SK-N-SH (cell line): ENCODE measurements at regions not wholly inside any gene's neighbourhood (a gene's known extent, or its start where the extent isn't known, plus 50 kb on each side); places are given as distances from the start of the nearest gene placed in this dataset.

Source experiments
- CTCF ChIA-PET: fragments of 300-600, 350-600 bp; formaldehyde crosslinking; extraction: SDS; loops from one replicate; lab custom pipeline; 2021; lab: Yijun Ruan, JAX
- POLR2A ChIA-PET: fragments of 350-600 bp; sonication (Branson Sonifier 250); formaldehyde crosslinking; extraction: SDS; loops from one replicate; lab custom pipeline; 2020; ENCODE audit warnings: antibody characterized with exemption, inconsistent platforms; lab: Yijun Ruan, JAX
- DNase-seq: peaks from one replicate; pipeline ENCODE4 v3.0.0; 2012
- H2AFZ ChIP-seq: fragments of 200-600 bp; sonication (generic); 2 replicates; pipeline ENCODE4 v1.8.1; 2016; ENCODE audit warnings: antibody characterized with exemption, mild to moderate bottlenecking, low read depth
- H3F3A ChIP-seq: fragments of 200-600 bp; sonication (generic); replicated peaks from 2 replicates; pipeline ENCODE3; 2016; ENCODE audit warnings: antibody characterized with exemption, mild to moderate bottlenecking; ENCODE audit not compliant: insufficient read depth
- H3K27ac ChIP-seq, 2 experiments: fragments of 200-500 bp in 1 of 2; fragments of 200-600 bp in 1 of 2; sonication (Bioruptor generic) in 1 of 2; sonication (generic), shearing (Covaris generic) in 1 of 2; 2 replicates each; pipeline versions ENCODE4 v1.5.1 to v1.6.1; 2014 to 2016; ENCODE audit warnings: low read depth in 2 of 2, inconsistent platforms in 1 of 2, low read length in 1 of 2, mild to moderate bottlenecking in 1 of 2, mixed read lengths in 1 of 2
- H3K27me3 ChIP-seq: fragments of 200-600 bp; sonication (generic), shearing (Covaris generic); 2 replicates; pipeline ENCODE4 v1.6.1; 2016; ENCODE audit warnings: mixed run types; ENCODE audit not compliant: insufficient read depth
- H3K36me3 ChIP-seq, 2 experiments: fragments of 200-500 bp in 1 of 2; fragments of 200-600 bp in 1 of 2; sonication (Bioruptor generic) in 1 of 2; sonication (generic) in 1 of 2; replicated peaks in 1 of 2; 2 replicates each; pipeline versions ENCODE3 to v1.5.1; 2014 to 2016; ENCODE audit warnings: low read length in 1 of 2, mild to moderate bottlenecking in 1 of 2; ENCODE audit not compliant: insufficient read depth in 2 of 2, control insufficient read depth in 1 of 2
- H3K4me1 ChIP-seq, 2 experiments: fragments of 200-500 bp in 1 of 2; fragments of 200-600 bp in 1 of 2; sonication (Bioruptor generic) in 1 of 2; sonication (generic), shearing (Covaris generic) in 1 of 2; 2 replicates each; pipeline versions ENCODE4 v1.5.1 to v1.6.1; 2014 to 2016; ENCODE audit warnings: low read depth in 1 of 2, low read length in 1 of 2, mixed run types in 1 of 2; ENCODE audit not compliant: insufficient read depth in 2 of 2, control insufficient read depth in 1 of 2
- H3K4me2 ChIP-seq: fragments of 200-600 bp; sonication (generic), shearing (Covaris generic); 2 replicates; pipeline ENCODE4 v1.6.1; 2017; ENCODE audit warnings: mixed run types
- H3K4me3 ChIP-seq, 2 experiments: fragments of 200-500 bp in 1 of 2; fragments of 200-600 bp in 1 of 2; sonication (Bioruptor generic) in 1 of 2; sonication (generic), shearing (Covaris generic) in 1 of 2; 2 replicates each; pipeline versions ENCODE4 v1.5.1 to v1.8.1; 2014 to 2016; ENCODE audit warnings: low read depth in 2 of 2, inconsistent platforms in 1 of 2, low read length in 1 of 2, mild to moderate bottlenecking in 1 of 2, mixed read lengths in 1 of 2, moderate library complexity in 1 of 2
- H3K79me2 ChIP-seq: fragments of 200-600 bp; sonication (generic); 2 replicates; pipeline ENCODE4 v1.8.1; 2017; ENCODE audit warnings: mild to moderate bottlenecking; ENCODE audit not compliant: insufficient read depth
- H3K9ac ChIP-seq: fragments of 200-600 bp; sonication (generic); 2 replicates; pipeline ENCODE4 v1.6.1; 2017; ENCODE audit warnings: mixed run types
- H3K9me2 ChIP-seq: fragments of 200-600 bp; sonication (generic); 2 replicates; pipeline ENCODE4 v1.6.1; 2017; ENCODE audit warnings: mixed run types
- H3K9me3 ChIP-seq: fragments of 200-600 bp; sonication (generic); 2 replicates; pipeline ENCODE4 v1.6.1; 2017; ENCODE audit warnings: mixed run types, mild to moderate bottlenecking, moderate library complexity
- H4K20me1 ChIP-seq: fragments of 200-600 bp; sonication (generic); 2 replicates; pipeline ENCODE4 v1.6.1; 2017; ENCODE audit warnings: mild to moderate bottlenecking, mixed run types; ENCODE audit not compliant: insufficient read depth
- CHD2 ChIP-seq: fragments of 150-350 bp; IDR thresholded peaks from 2 replicates; pipeline ENCODE4 v1.6.1; 2018; ENCODE audit warnings: low read length; ENCODE audit not compliant: partially characterized antibody
- EP300 ChIP-seq, 2 experiments: IDR thresholded peaks; 2 replicates each; pipeline versions ENCODE4 v1.4.0 to v1.6.1; 2012; ENCODE audit warnings: borderline replicate concordance in 1 of 2, low read depth in 1 of 2, low read length in 1 of 2
- EZH2phosphoT487 ChIP-seq: fragments of 200-600 bp; sonication (generic); IDR thresholded peaks from 2 replicates; pipeline ENCODE4 v1.6.1; 2017; ENCODE audit warnings: low read depth, mixed run types, mild to moderate bottlenecking, antibody characterized with exemption, moderate library complexity, borderline replicate concordance
- FOSL2 ChIP-seq: IDR thresholded peaks from 2 replicates; pipeline ENCODE4 v1.4.0; 2012; ENCODE audit warnings: low read depth, mild to moderate bottlenecking, moderate library complexity, borderline replicate concordance
- GATA2 ChIP-seq: sonication (generic); formaldehyde crosslinking; IDR thresholded peaks from 2 replicates; pipeline ENCODE4 v1.5.0; 2020; ENCODE audit warnings: mild to moderate bottlenecking, missing genetic modification reagents
- MEF2A ChIP-seq: IDR thresholded peaks from 2 replicates; pipeline ENCODE4 v1.4.0; 2012; ENCODE audit warnings: low read depth, borderline replicate concordance
- NFIC ChIP-seq: IDR thresholded peaks from 2 replicates; pipeline ENCODE4 v1.4.0; 2012; ENCODE audit warnings: borderline replicate concordance
- NRF1 ChIP-seq: IDR thresholded peaks from 2 replicates; pipeline ENCODE4 v1.6.1; 2012; ENCODE audit warnings: low read depth, mild to moderate bottlenecking, low read length
- POLR2AphosphoS5 ChIP-seq: IDR thresholded peaks from 2 replicates; pipeline ENCODE4 v1.6.1; 2012; ENCODE audit warnings: low read depth, low read length
- REST ChIP-seq: IDR thresholded peaks from 2 replicates; pipeline ENCODE4 v1.6.1; 2012; ENCODE audit warnings: mild to moderate bottlenecking, low read depth, low read length, moderate library complexity
- RFX5 ChIP-seq: IDR thresholded peaks from 2 replicates; pipeline ENCODE4 v1.6.1; 2012; ENCODE audit warnings: mild to moderate bottlenecking, improper control_type of control experiment, low read length
- RXRA ChIP-seq: IDR thresholded peaks from 2 replicates; pipeline ENCODE4 v1.4.0; 2012; ENCODE audit warnings: low read depth, mild to moderate bottlenecking, borderline replicate concordance
- SIN3A ChIP-seq: IDR thresholded peaks from 2 replicates; pipeline ENCODE4 v1.6.1; 2012; ENCODE audit warnings: low read depth, mild to moderate bottlenecking, low read length, moderate library complexity, borderline replicate concordance
- SMC3 ChIP-seq: IDR thresholded peaks from 2 replicates; pipeline ENCODE4 v1.6.1; 2012; ENCODE audit warnings: low read depth, low read length, improper control_type of control experiment
- TCF12 ChIP-seq: IDR thresholded peaks from 2 replicates; pipeline ENCODE4 v1.4.0; 2012
- USF2 ChIP-seq: fragments of 150-350 bp; IDR thresholded peaks from 2 replicates; pipeline ENCODE4 v1.6.1; 2017; ENCODE audit warnings: antibody characterized with exemption, low read length, low read depth, borderline replicate concordance
- WGBS: methylation state at CpG from one replicate; pipeline ENCODE4 v1.1.6; 2017; ENCODE audit warnings: low lambda C conversion rate; 5-methylcytosine and 5-hydroxymethylcytosine counted together
- TF ChIP-seq, protein P1 (sequence below): fragments of 200-600 bp; sonication (generic); IDR thresholded peaks from 2 replicates; pipeline ENCODE4 v1.6.1; 2017; ENCODE audit warnings: antibody characterized with exemption, mild to moderate bottlenecking, moderate library complexity
- TF ChIP-seq, protein P2 (sequence below): IDR thresholded peaks from 2 replicates; pipeline ENCODE4 v1.4.0; 2012; ENCODE audit warnings: low read depth, borderline replicate concordance

DNA sequence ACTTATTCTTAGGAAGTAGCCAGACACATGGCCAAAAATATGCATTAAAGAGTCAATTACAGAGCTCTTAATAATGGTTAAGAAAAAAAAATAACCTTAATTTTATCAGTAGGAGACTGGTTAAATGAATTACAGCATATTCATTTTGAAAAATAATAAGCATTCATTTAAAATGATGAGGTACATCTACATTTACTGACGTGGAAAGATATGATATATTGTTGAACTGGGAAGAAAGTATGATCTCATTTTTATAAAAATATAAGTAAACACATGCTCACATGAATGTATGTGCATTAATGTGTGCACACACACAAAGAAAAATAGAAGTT, 250.3 kb downstream of the ENC1 start:
- no peaks in the 10 kb centered on the region for H3K79me2 ChIP-seq
- POLR2A ChIA-PET = no interaction called here
- H3F3A ChIP-seq = peaks cover 10% of the 10 kb centered on the region
- WGBS = 63% methylated on average over 1 of the region's 1 CpG
- H3K9me3 ChIP-seq = no peaks in the 10 kb centered on the region
- H3K9ac ChIP-seq = no peak overlapping the region
- no peak overlapping the region for H3K4me3 ChIP-seq
- H3K9me2 ChIP-seq = no peaks in the 10 kb centered on the region
- DNase-seq = no peak
- no peaks in the 10 kb centered on the region for H3K27me3 ChIP-seq
- no peak for TF ChIP-seq POLR2AphosphoS5
- no peak for TF ChIP-seq REST
- TF ChIP-seq SMC3 = no peak
- TF ChIP-seq NFIC = no peak
- TF ChIP-seq, protein P1, sequence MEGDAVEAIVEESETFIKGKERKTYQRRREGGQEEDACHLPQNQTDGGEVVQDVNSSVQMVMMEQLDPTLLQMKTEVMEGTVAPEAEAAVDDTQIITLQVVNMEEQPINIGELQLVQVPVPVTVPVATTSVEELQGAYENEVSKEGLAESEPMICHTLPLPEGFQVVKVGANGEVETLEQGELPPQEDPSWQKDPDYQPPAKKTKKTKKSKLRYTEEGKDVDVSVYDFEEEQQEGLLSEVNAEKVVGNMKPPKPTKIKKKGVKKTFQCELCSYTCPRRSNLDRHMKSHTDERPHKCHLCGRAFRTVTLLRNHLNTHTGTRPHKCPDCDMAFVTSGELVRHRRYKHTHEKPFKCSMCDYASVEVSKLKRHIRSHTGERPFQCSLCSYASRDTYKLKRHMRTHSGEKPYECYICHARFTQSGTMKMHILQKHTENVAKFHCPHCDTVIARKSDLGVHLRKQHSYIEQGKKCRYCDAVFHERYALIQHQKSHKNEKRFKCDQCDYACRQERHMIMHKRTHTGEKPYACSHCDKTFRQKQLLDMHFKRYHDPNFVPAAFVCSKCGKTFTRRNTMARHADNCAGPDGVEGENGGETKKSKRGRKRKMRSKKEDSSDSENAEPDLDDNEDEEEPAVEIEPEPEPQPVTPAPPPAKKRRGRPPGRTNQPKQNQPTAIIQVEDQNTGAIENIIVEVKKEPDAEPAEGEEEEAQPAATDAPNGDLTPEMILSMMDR = no peak
- H4K20me1 ChIP-seq = no peaks in the 10 kb centered on the region
- H3K4me2 ChIP-seq = no peak overlapping the region
- H3K36me3 ChIP-seq = no peaks in the 10 kb centered on the region
- CTCF ChIA-PET = interaction anchor here (0.6 to 1.5 kb wide), 3 partner anchors 49 to 399 kb away, joined by 3 read pairs; no protein-coding TSS in a partner anchor
- H3K4me1 ChIP-seq = peaks cover 13 to 20% of the 10 kb centered on the region in 2 experiments; a peak in 3 of 4 replicates
- H3K27ac ChIP-seq = no peak overlapping the region; a peak in 1 of 4 replicates
- peak overlapping the region; percentile 1; the same call in 1 of the 2 replicates for H2AFZ ChIP-seq

DNA sequence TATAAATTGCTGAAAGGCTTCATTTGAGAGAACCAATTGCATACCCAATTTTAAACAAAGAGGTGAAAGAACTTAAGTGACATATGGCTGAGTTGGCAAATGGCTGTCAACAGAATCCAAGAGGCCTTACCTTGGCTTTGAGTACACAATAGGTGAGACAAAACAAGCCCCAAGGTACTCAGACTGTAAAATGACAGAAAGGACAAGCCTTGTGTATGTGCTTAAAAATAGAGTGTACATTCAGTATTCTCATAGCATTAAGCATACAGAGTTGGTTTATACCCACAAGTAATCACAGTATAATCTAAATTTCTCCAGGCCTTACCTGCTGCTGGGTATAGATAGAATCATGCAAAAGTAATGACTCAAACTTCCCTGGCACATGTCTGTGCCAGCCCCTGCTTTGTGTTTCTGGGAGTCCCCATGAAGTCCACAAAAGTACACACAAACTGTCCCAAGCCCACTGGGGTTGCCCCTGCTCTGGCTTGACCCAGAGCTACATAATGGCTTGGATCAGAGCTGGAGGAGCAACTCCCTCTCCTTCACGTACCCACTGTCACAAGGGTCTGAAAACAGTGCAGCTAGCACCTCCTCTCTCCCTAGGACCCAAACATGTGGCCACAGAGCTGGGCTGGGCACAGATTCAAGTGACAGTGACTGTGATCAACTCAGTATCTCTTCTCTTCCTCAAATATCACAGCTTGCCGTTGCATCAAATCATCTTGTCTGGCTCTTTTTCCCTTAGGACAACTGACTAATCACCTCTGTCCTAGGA, 250.8 kb downstream of the ENC1 start:
- H3K27ac ChIP-seq = peak overlapping the region in 1 of 2 experiments; percentile 43; a peak in 2 of 4 replicates
- ChIA-PET POLR2A (no interaction called here), CTCF (interaction anchor here (0.9 to 1.0 kb wide), 2 partner anchors 13 to 181 kb away, joined by 3 read pairs; no protein-coding TSS in a partner anchor)
- H3K9me2 ChIP-seq = no peaks in the 10 kb centered on the region
- H3K9ac ChIP-seq = no peak overlapping the region
- H3K4me3 ChIP-seq = no peak overlapping the region
- no peaks in the 10 kb centered on the region for H3K27me3 ChIP-seq
- H4K20me1 ChIP-seq = no peaks in the 10 kb centered on the region
- H3F3A ChIP-seq = peaks cover 10% of the 10 kb centered on the region
- no peak overlapping the region for H3K4me2 ChIP-seq
- 52% methylated on average over 2 of the region's 2 CpGs for WGBS
- H2AFZ ChIP-seq = peak overlapping the region; percentile 1; the same call in 1 of the 2 replicates
- peaks cover 13 to 26% of the 10 kb centered on the region in 2 experiments; a peak in 3 of 4 replicates for H3K4me1 ChIP-seq
- no peaks in the 10 kb centered on the region for H3K79me2 ChIP-seq
- peak; percentile 24 for DNase-seq
- no peaks in the 10 kb centered on the region for H3K36me3 ChIP-seq
- H3K9me3 ChIP-seq = no peaks in the 10 kb centered on the region
- TF ChIP-seq CHD2 (no peak), NRF1 (no peak), EZH2phosphoT487 (no peak), USF2 (no peak), RFX5 (no peak), TCF12 (no peak), GATA2 (CRISPR knock-in tag) (no peak), SIN3A (no peak), MEF2A (no peak), FOSL2 (no peak), EP300 (IDR thresholded peaks at IDR 0.05; ENCODE audit: borderline replicate concordance in 1 of 2, low read depth in 1 of 2, low read length in 1 of 2) (no peak), RXRA (no peak)
- TF ChIP-seq, protein P2, sequence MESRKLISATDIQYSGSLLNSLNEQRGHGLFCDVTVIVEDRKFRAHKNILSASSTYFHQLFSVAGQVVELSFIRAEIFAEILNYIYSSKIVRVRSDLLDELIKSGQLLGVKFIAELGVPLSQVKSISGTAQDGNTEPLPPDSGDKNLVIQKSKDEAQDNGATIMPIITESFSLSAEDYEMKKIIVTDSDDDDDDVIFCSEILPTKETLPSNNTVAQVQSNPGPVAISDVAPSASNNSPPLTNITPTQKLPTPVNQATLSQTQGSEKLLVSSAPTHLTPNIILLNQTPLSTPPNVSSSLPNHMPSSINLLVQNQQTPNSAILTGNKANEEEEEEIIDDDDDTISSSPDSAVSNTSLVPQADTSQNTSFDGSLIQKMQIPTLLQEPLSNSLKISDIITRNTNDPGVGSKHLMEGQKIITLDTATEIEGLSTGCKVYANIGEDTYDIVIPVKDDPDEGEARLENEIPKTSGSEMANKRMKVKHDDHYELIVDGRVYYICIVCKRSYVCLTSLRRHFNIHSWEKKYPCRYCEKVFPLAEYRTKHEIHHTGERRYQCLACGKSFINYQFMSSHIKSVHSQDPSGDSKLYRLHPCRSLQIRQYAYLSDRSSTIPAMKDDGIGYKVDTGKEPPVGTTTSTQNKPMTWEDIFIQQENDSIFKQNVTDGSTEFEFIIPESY = no peak
